GM19468 (cell line): ENCODE measurements at regions not wholly inside any gene's neighbourhood (a gene's known extent, or its start where the extent isn't known, plus 50 kb on each side); places are given as distances from the start of the nearest gene placed in this dataset.

Experiments
- ATAC-seq: cut with Tn5 transposase; IDR thresholded peaks from one replicate; pipeline ENCODE4 v1.9.1; 2021; ENCODE audit warnings: mild to moderate bottlenecking, moderate library complexity, moderate number of reproducible peaks; ENCODE audit not compliant: unreplicated experiment; ENCODE audit errors: extremely low read depth

GRCh38 chr5:135221187-135221473 is 177.9 kb downstream of the MACROH2A1 start:
- no peak for ATAC-seq

GRCh38 chr5:135220394-135221186 is 178.4 kb downstream of the MACROH2A1 start:
- ATAC-seq: no peak

DNA sequence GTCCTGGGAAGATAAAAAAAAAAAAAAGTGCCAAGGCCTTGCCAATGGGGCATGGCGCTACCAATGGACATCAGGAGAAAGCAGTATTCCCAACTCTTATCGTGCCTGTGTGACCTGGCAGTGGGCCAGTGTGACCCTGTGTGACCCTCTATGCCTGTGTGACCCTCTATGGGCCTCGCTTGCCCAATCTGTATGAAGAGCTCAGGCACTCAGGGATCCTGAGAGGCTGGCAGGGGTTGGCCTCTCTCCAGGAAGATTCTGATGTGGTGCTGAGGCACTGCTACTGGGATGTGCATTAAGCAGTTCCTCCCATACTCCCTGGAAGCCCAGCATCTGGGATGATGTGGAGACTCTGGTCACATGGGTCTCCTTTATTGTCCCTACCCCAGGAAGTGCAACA is 179.2 kb downstream of the MACROH2A1 start:
- ATAC-seq: no peak

- no peak for ATAC-seq
These were observed 180.1 kb downstream of the MACROH2A1 start for GRCh38 chr5:135218790-135219568.

DNA sequence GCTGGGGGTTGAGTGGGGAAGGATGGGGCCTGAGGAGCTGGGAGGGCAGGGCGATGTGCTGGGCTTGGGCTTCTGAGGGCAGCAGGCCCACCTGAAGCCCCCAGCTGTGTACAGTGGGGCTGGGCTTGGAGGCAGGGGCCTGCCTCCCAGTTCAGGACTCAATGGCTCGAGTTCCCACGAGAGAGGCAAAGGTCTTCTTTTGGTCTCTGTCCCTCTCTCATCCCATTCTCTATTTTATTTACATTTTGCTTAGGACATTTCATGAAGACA is 180.6 kb downstream of the MACROH2A1 start:
- ATAC-seq: no peak

DNA sequence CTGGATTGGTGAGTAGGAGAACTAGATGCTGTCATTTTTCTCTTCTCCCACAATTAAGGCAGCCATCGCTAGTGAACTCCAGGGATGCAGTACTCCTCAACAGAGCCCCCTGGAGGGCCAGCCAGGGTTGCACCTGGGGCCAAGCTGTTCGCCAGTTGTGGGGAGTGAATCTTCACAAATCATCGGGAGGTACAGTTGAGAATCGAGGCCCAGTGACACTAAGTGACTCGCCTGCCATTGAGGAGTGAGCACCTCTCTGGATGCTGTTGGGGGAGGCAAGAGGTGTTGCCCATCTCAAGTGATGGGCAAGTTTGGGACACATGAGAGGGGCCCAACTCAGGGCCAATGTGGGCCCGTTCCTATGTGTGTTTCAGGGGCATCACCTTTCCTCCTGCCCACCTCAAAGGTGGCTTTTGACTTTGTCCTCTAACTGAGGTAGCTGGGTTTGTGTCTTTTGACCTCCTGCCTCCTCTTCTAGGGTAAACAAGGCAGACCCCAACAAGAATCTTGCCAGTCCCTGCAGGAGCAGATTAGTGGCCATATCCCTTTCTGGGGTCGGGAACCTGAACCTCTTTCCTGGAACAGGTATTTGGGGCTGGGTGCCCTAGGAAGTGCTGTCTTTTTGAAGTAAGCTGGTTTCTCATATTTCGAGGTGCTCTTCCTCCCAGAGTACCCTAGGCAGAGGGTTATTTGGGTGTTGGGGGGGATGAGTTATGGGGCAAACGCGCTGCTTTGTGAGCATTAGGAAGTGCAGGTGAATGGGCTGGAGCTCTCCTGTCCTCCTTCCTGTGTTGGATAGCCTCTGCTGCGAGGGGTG is 181.2 kb downstream of the MACROH2A1 start:
- ATAC-seq: no peak

- no peak for ATAC-seq
These were observed 182.3 kb downstream of the MACROH2A1 start for GRCh38 chr5:135216471-135217343.

- ATAC-seq: no peak
These were observed 181.8 kb upstream of the PITX1 start for GRCh38 chr5:135215617-135216470.

- no peak for ATAC-seq
These were observed 181.0 kb upstream of the PITX1 start for GRCh38 chr5:135214897-135215616.

DNA sequence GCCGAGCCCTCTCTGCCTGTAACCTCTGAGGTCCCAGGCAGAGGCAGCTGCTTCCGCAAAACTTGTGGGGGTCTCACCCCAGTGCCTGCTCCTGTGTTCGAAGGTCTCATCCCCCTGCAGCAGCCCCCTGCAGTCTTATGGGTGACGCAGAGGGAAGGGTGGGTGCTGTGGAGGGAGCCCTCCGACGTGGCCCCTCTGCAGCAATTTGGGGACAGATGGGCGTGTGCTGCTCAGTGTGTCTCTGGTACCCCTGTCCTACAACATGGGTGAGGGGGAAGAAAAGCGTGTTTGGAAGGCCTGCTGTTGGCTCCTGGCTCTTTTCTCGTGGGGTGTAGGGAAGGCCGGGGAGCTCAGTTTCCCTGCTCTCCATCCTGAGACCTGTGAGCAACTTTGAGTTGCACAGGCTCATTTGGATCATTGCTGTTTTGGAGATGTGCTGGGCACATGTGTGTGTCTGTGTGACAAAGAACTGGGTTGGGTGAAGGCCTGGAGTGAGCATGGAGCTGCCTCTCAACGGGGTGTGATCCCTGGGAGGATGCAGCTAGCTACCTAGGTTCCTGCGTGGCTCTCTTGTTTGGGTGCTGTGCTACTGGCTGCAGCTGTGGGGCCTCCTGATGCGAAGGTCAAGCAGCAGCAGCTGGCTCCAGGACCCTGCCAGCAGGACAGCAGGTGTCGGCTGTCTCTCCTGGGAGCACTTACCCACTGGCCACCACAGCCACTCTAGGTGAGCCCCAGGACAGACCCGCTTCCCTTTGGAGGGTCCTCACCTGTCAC is 179.6 kb upstream of the PITX1 start:
- no peak for ATAC-seq

GRCh38 chr5:135213027-135213386 is 179.0 kb upstream of the PITX1 start:
- ATAC-seq: no peak

DNA sequence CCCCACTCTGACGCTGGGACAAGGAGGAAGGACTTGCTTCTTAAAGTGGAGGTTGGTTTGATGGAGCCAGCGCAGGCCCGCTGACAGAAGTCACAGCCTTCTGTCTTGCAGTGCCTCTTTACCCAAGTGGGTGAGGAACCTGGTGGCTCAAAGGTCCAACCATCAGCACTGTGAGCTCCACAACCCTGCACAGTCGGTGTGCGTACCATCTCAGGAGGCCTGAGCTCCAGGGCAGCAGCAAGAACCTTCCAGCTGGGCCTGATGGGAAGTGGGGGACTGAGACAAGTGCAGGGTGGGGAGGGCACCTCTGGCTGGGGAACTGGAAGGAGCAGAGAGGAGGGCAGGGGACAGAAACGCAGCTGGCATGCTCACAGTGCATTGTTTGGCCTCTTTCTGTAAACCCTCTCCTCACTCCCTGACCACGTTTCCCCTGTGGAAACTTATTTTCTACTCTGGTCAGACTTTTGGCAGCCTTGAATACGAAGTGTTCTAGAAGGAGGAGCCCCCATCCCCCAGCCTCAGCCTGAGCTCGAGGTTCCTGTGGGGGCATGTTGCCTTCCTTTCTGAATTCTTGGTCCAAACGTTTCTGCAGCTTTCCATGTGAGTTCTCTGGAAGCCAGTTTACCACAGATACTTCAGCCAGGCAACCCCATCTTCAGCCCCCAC is 178.5 kb upstream of the PITX1 start:
- ATAC-seq: no peak

DNA sequence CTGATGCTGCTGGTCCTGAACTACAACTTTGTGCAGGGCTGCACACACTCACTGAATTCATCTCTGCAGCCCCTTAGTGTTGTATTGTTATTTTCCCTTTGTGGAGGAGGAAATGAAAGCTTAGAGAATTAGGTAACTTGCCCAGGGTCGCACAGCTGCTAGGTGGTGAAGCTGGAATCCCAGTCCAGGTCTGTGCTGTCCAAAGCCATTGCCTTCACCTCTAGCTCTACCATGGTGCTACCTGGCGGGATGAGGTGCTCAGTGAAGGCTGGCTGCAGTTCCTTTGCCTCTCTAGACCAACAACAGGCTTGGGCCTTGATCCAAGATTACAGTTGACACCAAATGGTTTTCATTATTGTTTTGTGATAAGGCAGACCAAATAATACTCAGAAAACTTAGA is 177.8 kb upstream of the PITX1 start:
- no peak for ATAC-seq

DNA sequence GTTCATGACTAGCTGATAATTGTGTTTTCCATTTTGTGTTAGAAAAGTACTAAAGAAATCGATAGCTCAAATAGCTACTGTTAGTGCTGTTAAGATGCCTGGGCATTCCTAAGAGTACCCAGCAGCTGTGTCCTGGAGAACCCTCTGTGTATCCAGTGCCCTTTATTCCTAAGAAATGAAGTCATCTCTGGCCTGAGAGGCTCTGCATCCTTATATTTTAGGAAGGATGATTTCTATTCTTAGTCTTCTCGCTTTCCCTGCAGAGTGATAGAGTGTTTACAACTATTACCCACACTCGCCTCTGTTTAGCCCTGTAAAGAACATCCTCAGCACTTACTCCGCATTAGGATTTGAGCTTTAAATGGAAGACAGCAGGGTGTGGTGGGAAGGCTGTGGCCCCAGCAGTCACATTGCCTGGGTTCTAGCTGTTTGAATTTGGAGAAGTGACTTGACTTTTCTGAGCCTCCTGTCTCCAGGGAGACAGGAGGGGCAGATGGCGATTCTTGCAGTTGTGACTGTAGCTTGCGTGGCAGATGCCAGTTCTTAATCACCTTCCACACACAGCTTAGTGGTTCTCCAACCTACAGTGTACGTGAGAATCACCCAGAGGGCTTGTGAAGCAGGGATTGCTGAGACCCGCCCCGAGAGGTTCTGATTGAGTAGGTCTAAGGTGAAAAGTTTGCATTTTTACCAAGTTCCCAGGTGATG is 177.2 kb upstream of the PITX1 start:
- ATAC-seq: no peak

DNA sequence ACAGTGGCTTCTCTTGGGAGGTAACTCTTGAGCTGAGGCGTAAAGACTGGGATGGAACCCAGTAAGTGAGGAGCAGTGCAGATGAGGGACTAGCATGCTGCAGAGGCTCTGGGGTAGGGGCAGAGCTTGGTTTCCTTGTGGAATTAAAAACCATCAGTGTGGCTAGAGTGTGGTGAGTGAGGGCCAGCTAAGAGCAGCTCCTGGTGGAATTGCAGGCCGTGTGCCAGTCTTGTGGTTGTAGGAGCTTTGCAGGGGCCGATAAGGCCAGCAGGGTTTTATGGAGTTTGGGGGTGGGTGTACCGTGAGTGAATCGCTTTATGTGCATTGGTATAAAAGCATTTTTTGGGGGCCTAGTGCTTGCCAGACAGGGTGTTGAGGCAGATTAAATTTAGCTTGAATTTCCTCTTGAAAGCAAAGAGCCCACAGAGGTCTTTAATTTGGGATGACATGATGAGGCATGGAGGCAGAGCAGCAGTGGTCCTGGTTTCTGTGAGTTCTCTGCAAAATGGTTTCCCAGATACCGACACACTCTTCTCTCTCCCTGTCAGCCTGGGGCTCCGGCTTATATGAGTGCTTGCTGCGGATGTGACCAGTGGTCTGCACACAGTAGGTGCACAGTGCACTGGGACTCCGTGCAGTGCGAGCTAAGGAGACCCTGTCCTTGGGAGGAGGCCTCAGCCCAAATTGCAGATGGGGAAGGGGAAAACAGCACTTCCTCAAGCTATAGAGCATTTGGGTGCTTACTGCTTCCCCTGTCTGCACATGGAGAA is 176.4 kb upstream of the PITX1 start:
- no peak for ATAC-seq
